ENCODE measurements at regions not wholly inside any gene's neighbourhood (a gene's known extent, or its start where the extent isn't known, plus 50 kb on each side); places are given as distances from the start of the nearest gene placed in this dataset.

- H3K9me3 ChIP-seq (ENCODE audit: severe bottlenecking), result no peaks in the 10 kb centered on the region
- H3K27ac ChIP-seq (ENCODE audit: poor library complexity, severe bottlenecking), result no peak overlapping the region
- no peak overlapping the region for H3K4me3 ChIP-seq (ENCODE audit: severe bottlenecking)
These were observed 560.0 kb downstream of the ADCYAP1 start for GRCh38 chr18:1464444-1465217.

GRCh38 chr18:1466035-1466434 lies 561.4 kb downstream of the ADCYAP1 start:
- no peak overlapping the region for H3K27ac ChIP-seq (ENCODE audit: poor library complexity, severe bottlenecking)
- H3K4me3 ChIP-seq (ENCODE audit: severe bottlenecking), result no peak overlapping the region
- H3K4me1 ChIP-seq (ENCODE audit: insufficient read depth, poor library complexity, severe bottlenecking), result no peaks in the 10 kb centered on the region
- H3K9me3 ChIP-seq (ENCODE audit: severe bottlenecking), result no peaks in the 10 kb centered on the region
- no peaks in the 10 kb centered on the region for H3K27me3 ChIP-seq (ENCODE audit: insufficient read depth, poor library complexity, severe bottlenecking)
- DNase-seq (ENCODE audit: low spot score), result no peak
- no peak for TF ChIP-seq CTCF (IDR thresholded peaks at IDR 0.05; ENCODE audit: poor library complexity, severe bottlenecking)
- no peaks in the 10 kb centered on the region for H3K36me3 ChIP-seq (ENCODE audit: low read depth)
- ATAC-seq (ENCODE audit: low read depth), result no peak

More at GRCh38 chr18:1464444-1465217, 560.0 kb downstream of the ADCYAP1 start:
- DNase-seq (ENCODE audit: low spot score) (no peak), ATAC-seq (ENCODE audit: low read depth) (no peak)
- Histone ChIP-seq H3K27me3 (ENCODE audit: insufficient read depth, poor library complexity, severe bottlenecking) (no peaks in the 10 kb centered on the region), H3K36me3 (ENCODE audit: low read depth) (no peaks in the 10 kb centered on the region), H3K4me1 (ENCODE audit: insufficient read depth, poor library complexity, severe bottlenecking) (no peaks in the 10 kb centered on the region)
- TF ChIP-seq CTCF (IDR thresholded peaks at IDR 0.05; ENCODE audit: poor library complexity, severe bottlenecking), result no peak

- H3K27ac ChIP-seq (ENCODE audit: poor library complexity, severe bottlenecking), result no peak overlapping the region
- no peaks in the 10 kb centered on the region for H3K9me3 ChIP-seq (ENCODE audit: severe bottlenecking)
- H3K27me3 ChIP-seq (ENCODE audit: insufficient read depth, poor library complexity, severe bottlenecking), result no peaks in the 10 kb centered on the region
- no peak for TF ChIP-seq CTCF (IDR thresholded peaks at IDR 0.05; ENCODE audit: poor library complexity, severe bottlenecking)
- no peak for ATAC-seq (ENCODE audit: low read depth)
- no peaks in the 10 kb centered on the region for H3K36me3 ChIP-seq (ENCODE audit: low read depth)
- DNase-seq (ENCODE audit: low spot score), result no peak
- H3K4me3 ChIP-seq (ENCODE audit: severe bottlenecking), result no peak overlapping the region
- no peaks in the 10 kb centered on the region for H3K4me1 ChIP-seq (ENCODE audit: insufficient read depth, poor library complexity, severe bottlenecking)
These were observed 562.8 kb downstream of the ADCYAP1 start for GRCh38 chr18:1467461-1467964.

DNA sequence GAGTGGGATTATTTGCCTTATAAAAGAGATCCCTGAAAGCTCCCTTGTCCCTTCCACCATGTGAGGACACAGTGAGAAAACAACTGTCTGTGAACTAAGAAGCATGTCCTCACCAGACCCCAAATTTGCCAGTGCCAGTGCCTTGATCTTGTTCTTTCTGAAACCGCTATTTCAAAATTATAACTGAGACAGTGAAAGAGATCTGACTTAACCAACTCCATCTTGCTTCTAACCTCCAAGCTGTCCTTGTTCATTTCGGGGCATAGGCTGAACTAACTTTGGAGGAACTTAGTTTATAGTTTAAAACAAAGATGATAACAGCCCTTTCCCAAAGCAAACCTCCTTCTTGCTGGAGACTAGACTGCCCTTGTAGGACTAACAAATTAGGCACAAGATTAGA lies 563.9 kb downstream of the ADCYAP1 start:
- Histone ChIP-seq H3K27ac (ENCODE audit: poor library complexity, severe bottlenecking) (no peak overlapping the region), H3K4me3 (ENCODE audit: severe bottlenecking) (no peak overlapping the region), H3K9me3 (ENCODE audit: severe bottlenecking) (no peaks in the 10 kb centered on the region), H3K4me1 (ENCODE audit: insufficient read depth, poor library complexity, severe bottlenecking) (no peaks in the 10 kb centered on the region), H3K36me3 (ENCODE audit: low read depth) (no peaks in the 10 kb centered on the region), H3K27me3 (ENCODE audit: insufficient read depth, poor library complexity, severe bottlenecking) (no peaks in the 10 kb centered on the region)
- no peak for ATAC-seq (ENCODE audit: low read depth)
- no peak for DNase-seq (ENCODE audit: low spot score)
- TF ChIP-seq CTCF (IDR thresholded peaks at IDR 0.05; ENCODE audit: poor library complexity, severe bottlenecking), result no peak

- H3K27me3 ChIP-seq (ENCODE audit: insufficient read depth, poor library complexity, severe bottlenecking), result peaks cover 5% of the 10 kb centered on the region
- H3K9me3 ChIP-seq (ENCODE audit: severe bottlenecking), result no peaks in the 10 kb centered on the region
- H3K4me3 ChIP-seq (ENCODE audit: severe bottlenecking), result no peak overlapping the region
- ATAC-seq (ENCODE audit: low read depth) (no peak), DNase-seq (ENCODE audit: low spot score) (no peak)
- H3K4me1 ChIP-seq (ENCODE audit: insufficient read depth, poor library complexity, severe bottlenecking), result no peaks in the 10 kb centered on the region
- no peaks in the 10 kb centered on the region for H3K36me3 ChIP-seq (ENCODE audit: low read depth)
- TF ChIP-seq CTCF (IDR thresholded peaks at IDR 0.05; ENCODE audit: poor library complexity, severe bottlenecking), result no peak
- H3K27ac ChIP-seq (ENCODE audit: poor library complexity, severe bottlenecking), result no peak overlapping the region
These were observed 571.2 kb downstream of the ADCYAP1 start for GRCh38 chr18:1475867-1476266.
